Thyroid gland (tissue), 4 donors: ENCODE measurements at regions not wholly inside any gene's neighbourhood (a gene's known extent, or its start where the extent isn't known, plus 50 kb on each side); places are given as distances from the start of the nearest gene placed in this dataset.

ENCODE experiments used
- DNase-seq, 2 donors: peaks; one replicate each; pipeline ENCODE4 v3.0.0-alpha.2; 2019
- H3K27ac ChIP-seq, 3 donors: fragments of 200-600 bp; sonication (generic); 1 replicate in 2 of 3; 2 replicates in 1 of 3; pipeline ENCODE4 v1.5.1; 2016 to 2019; ENCODE audit warnings: mild to moderate bottlenecking in 1 of 3, moderate library complexity in 1 of 3
- H3K27me3 ChIP-seq: fragments of 200-600 bp; sonication (generic); one replicate; pipeline ENCODE4 v1.5.1; 2019
- H3K36me3 ChIP-seq, 2 donors: fragments of 200-600 bp; sonication (generic); one replicate each; pipeline ENCODE4 v1.5.1; 2016 to 2019
- H3K4me1 ChIP-seq, 2 donors: fragments of 200-600 bp; sonication (generic); one replicate each; pipeline ENCODE4 v1.5.1; 2017 to 2019
- H3K4me3 ChIP-seq, 3 donors: fragments of 200-600 bp; sonication (generic); replicated peaks in 1 of 3; 1 replicate in 2 of 3; 2 replicates in 1 of 3; pipeline ENCODE4 v1.5.1; 2016; ENCODE audit warnings: mild to moderate bottlenecking in 1 of 3
- H3K9me3 ChIP-seq: fragments of 200-600 bp; sonication (generic); one replicate; pipeline ENCODE4 v1.5.1; 2017
- POLR2A ChIP-seq, 2 donors: fragments of 450-650 bp; IDR thresholded peaks; one replicate each; pipeline ENCODE4 v1.6.1; 2017; ENCODE audit warnings: antibody characterized with exemption in 2 of 2, mild to moderate bottlenecking in 2 of 2, moderate library complexity in 1 of 2
- WGBS, 2 donors: methylation state at CpG; one replicate each; pipeline ENCODE4 v1.1.5; 2017; 5-methylcytosine and 5-hydroxymethylcytosine counted together
- intact Hi-C: fragments of 100-400 bp; cut with DNase I; formaldehyde crosslinking; loops from one replicate; pipeline ENCODE4 v1.15.1; 2023
- TF ChIP-seq, protein P1 (sequence below), 6 experiments: fragments of 200-600 bp in 3 of 6; fragments of 450-650 bp in 3 of 6; sonication (generic) in 3 of 6; IDR thresholded peaks; one replicate each; pipeline ENCODE4 v1.5.1; 2016 to 2019; ENCODE audit warnings: antibody characterized with exemption in 6 of 6, mild to moderate bottlenecking in 2 of 6, inconsistent platforms in 1 of 6, moderate library complexity in 1 of 6

- Histone ChIP-seq H3K27ac (no peak overlapping the region), H3K27me3 (no peaks in the 10 kb centered on the region), H3K9me3 (no peaks in the 10 kb centered on the region), H3K4me3 (no peak overlapping the region), H3K4me1 (peaks cover 0 to 12% of the 10 kb centered on the region in 2 donors), H3K36me3 (no peaks in the 10 kb centered on the region)
- TF ChIP-seq, protein P1, sequence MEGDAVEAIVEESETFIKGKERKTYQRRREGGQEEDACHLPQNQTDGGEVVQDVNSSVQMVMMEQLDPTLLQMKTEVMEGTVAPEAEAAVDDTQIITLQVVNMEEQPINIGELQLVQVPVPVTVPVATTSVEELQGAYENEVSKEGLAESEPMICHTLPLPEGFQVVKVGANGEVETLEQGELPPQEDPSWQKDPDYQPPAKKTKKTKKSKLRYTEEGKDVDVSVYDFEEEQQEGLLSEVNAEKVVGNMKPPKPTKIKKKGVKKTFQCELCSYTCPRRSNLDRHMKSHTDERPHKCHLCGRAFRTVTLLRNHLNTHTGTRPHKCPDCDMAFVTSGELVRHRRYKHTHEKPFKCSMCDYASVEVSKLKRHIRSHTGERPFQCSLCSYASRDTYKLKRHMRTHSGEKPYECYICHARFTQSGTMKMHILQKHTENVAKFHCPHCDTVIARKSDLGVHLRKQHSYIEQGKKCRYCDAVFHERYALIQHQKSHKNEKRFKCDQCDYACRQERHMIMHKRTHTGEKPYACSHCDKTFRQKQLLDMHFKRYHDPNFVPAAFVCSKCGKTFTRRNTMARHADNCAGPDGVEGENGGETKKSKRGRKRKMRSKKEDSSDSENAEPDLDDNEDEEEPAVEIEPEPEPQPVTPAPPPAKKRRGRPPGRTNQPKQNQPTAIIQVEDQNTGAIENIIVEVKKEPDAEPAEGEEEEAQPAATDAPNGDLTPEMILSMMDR (IDR thresholded peaks at IDR 0.05), result no peak
- TF ChIP-seq POLR2A (IDR thresholded peaks at IDR 0.05), result no peak
- intact Hi-C loops, result loop anchor here (10.0 kb wide), 1 partner anchor 196 kb away; no protein-coding TSS in a partner anchor
- peak in 1 of 2 donors; percentile 2 for DNase-seq
- WGBS, 2 donors, result 37 to 38% methylated on average over 5 of the region's 5 CpGs
Observed at GRCh38 chr7:106731187-106731586, 70.2 kb upstream of the CCDC71L start.

GRCh38 chr7:106731646-106732444 lies 70.9 kb upstream of the CCDC71L start:
- no peak overlapping the region for H3K4me3 ChIP-seq
- no peak for DNase-seq
- H3K4me1 ChIP-seq, result peaks cover 0 to 15% of the 10 kb centered on the region in 2 donors
- 80 to 82% methylated on average over 7 of the region's 7 CpGs for WGBS, 2 donors
- intact Hi-C loops, result loop anchor here (10.0 kb wide), 1 partner anchor 197 kb away; no protein-coding TSS in a partner anchor
- no peaks in the 10 kb centered on the region for H3K27me3 ChIP-seq
- TF ChIP-seq, protein P1 (IDR thresholded peaks at IDR 0.05), result no peak
- no peak for TF ChIP-seq POLR2A (IDR thresholded peaks at IDR 0.05)
- H3K9me3 ChIP-seq, result no peaks in the 10 kb centered on the region
- H3K27ac ChIP-seq, result no peak overlapping the region
- no peaks in the 10 kb centered on the region for H3K36me3 ChIP-seq

- H3K27ac ChIP-seq, result no peak overlapping the region
- H3K9me3 ChIP-seq, result no peaks in the 10 kb centered on the region
- WGBS, 2 donors, result 94 to 95% methylated on average over 1 of the region's 1 CpG
- TF ChIP-seq, protein P1 (IDR thresholded peaks at IDR 0.05), result no peak
- TF ChIP-seq POLR2A (IDR thresholded peaks at IDR 0.05), result no peak
- DNase-seq, result no peak
- intact Hi-C loops, result loop anchor here (10.0 kb wide), 1 partner anchor 201 kb away; no protein-coding TSS in a partner anchor
- H3K36me3 ChIP-seq, result no peaks in the 10 kb centered on the region
- no peaks in the 10 kb centered on the region for H3K27me3 ChIP-seq
- H3K4me1 ChIP-seq, result peaks cover 0 to 15% of the 10 kb centered on the region in 2 donors
- H3K4me3 ChIP-seq, result no peak overlapping the region
Observed at GRCh38 chr7:106735637-106736036, 74.7 kb upstream of the CCDC71L start.

GRCh38 chr7:106736123-106736507 lies 75.2 kb upstream of the CCDC71L start:
- H3K9me3 ChIP-seq, result no peaks in the 10 kb centered on the region
- intact Hi-C loops, result loop anchor here (10.0 kb wide), 1 partner anchor 201 kb away; no protein-coding TSS in a partner anchor
- H3K36me3 ChIP-seq, result no peaks in the 10 kb centered on the region
- no peak overlapping the region for H3K4me3 ChIP-seq
- DNase-seq, result no peak
- H3K4me1 ChIP-seq, result peaks cover 0 to 11% of the 10 kb centered on the region in 2 donors
- TF ChIP-seq, protein P1 (IDR thresholded peaks at IDR 0.05), result no peak
- no peak for TF ChIP-seq POLR2A (IDR thresholded peaks at IDR 0.05)
- H3K27ac ChIP-seq, result no peak overlapping the region
- no peaks in the 10 kb centered on the region for H3K27me3 ChIP-seq
- 93 to 94% methylated on average over 3 of the region's 3 CpGs for WGBS, 2 donors
